ENCODE measurements at regions not wholly inside any gene's neighbourhood (a gene's known extent, or its start where the extent isn't known, plus 50 kb on each side); places are given as distances from the start of the nearest gene placed in this dataset.

DNA sequence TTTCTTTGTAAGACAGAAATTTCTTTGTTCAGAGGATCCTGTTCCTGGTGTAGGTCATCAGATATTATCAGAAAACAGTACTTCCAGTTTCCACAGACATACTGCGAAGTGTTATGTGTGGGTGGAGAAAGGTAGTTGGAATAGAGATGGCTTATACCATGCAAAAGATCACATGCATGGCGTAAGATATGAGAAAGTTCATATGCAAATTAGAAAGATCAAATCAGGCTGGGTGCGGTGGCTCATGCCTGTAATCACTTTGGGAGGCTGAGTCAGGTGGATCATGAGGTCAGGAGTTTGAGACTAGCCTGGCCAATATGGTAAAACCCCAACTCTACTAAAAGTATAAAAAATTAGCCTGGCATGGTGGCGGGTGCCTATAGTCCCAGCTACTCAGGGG, 65.2 kb upstream of the GLIS3 start:
- CTCF ChIA-PET = interaction anchor here (2.2 to 4.6 kb wide), 6 partner anchors 10 to 50 kb away, joined by 10 to 55 read pairs (median 19); no protein-coding TSS in a partner anchor
- no peak for DNase-seq (ENCODE audit: extremely low spot score)
- TF ChIP-seq, protein P1, sequence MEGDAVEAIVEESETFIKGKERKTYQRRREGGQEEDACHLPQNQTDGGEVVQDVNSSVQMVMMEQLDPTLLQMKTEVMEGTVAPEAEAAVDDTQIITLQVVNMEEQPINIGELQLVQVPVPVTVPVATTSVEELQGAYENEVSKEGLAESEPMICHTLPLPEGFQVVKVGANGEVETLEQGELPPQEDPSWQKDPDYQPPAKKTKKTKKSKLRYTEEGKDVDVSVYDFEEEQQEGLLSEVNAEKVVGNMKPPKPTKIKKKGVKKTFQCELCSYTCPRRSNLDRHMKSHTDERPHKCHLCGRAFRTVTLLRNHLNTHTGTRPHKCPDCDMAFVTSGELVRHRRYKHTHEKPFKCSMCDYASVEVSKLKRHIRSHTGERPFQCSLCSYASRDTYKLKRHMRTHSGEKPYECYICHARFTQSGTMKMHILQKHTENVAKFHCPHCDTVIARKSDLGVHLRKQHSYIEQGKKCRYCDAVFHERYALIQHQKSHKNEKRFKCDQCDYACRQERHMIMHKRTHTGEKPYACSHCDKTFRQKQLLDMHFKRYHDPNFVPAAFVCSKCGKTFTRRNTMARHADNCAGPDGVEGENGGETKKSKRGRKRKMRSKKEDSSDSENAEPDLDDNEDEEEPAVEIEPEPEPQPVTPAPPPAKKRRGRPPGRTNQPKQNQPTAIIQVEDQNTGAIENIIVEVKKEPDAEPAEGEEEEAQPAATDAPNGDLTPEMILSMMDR (IDR thresholded peaks at IDR 0.05; ENCODE audit: control extremely low read depth, extremely low read depth, low read depth, missing control alignments) = no peak
- POLR2A ChIA-PET = no interaction called here

DNA sequence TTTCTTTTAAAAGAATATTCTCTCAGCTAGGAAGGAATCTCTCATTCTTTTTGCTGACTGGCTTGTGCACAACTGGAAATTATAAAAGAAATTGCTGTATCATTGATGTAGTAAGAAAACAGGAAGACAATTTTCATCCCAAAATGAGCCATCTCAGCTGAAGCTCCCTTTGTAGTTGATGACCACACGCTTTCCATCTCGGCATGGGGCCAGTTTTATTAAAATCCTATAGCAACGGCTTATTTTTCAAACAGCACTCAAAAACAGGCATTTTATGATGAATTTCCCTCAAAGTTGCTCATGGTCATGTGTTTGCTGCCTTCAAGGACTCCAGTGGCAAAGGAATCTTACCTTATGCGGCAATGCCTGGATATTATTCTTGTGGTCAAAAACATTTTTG, 62.4 kb upstream of the GLIS3 start:
- POLR2A ChIA-PET = no interaction called here
- DNase-seq (ENCODE audit: extremely low spot score) = no peak
- TF ChIP-seq, protein P1 (IDR thresholded peaks at IDR 0.05; ENCODE audit: control extremely low read depth, extremely low read depth, low read depth, missing control alignments) = no peak
- CTCF ChIA-PET = no interaction called here

DNA sequence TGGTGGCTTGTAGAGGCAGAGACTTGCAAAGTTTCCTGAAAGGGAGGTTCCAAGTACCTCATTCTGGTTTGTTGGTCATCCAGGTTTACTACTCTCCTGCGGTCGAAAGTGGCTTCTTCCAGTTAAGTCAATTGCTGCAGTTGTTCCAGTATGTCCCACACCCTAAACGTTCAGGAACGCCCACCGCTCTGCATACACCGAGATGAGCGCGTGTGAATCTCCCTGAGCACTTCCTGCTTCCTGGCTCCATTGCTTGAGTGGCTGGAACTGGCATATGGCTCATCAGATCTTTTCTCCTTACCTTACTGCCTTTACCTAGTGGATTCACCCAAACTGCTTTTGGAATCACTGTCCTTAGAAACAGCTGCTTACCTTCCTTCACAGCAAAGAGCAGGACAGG, 59.1 kb upstream of the GLIS3 start:
- ChIA-PET CTCF (no interaction called here), POLR2A (no interaction called here)
- DNase-seq (ENCODE audit: extremely low spot score) = no peak
- TF ChIP-seq, protein P1 (IDR thresholded peaks at IDR 0.05; ENCODE audit: control extremely low read depth, extremely low read depth, low read depth, missing control alignments) = no peak

DNA sequence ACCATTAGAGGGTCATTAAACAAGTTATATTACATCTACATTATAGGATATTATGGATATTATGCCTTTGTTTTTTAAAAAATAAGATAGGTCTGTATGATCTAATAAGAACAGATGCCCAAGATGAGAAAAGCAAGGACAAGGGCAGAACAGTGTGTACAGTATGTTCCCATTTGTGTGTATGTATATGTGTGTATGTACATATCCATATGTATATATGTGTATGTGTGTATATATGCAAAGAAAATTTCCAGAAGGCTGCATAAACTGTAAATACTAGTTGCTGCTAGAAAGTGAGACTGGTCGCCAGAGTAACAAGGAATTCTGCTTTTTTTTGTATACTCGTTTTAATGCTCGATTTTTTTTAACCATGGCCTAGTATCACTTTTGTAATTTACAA, 58.1 kb upstream of the GLIS3 start:
- no peak for DNase-seq (ENCODE audit: extremely low spot score)
- TF ChIP-seq, protein P1 (IDR thresholded peaks at IDR 0.05; ENCODE audit: control extremely low read depth, extremely low read depth, low read depth, missing control alignments) = no peak
- CTCF ChIA-PET = interaction anchor here (4.8 kb wide), 1 partner anchor 9 kb away, joined by 23 read pairs; no protein-coding TSS in a partner anchor
- POLR2A ChIA-PET = no interaction called here

DNA sequence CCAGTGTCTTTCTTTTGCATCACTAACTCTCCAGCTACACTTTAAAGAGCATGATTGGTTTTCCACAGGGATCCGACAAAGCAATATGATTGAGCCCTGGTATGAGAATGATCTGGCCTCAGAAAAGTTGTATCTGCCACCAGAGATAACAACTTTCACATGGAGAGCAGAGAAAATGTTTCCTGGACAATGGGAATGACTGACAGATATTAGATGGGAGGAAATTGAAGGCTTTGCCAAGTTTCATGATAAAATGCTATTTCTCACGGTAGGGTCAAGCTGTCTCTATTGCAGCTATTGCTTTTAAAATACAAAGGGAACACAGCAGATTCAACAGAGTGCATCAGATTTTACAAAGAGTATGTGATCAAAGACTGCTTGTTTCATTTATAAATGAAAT, 56.4 kb upstream of the GLIS3 start:
- POLR2A ChIA-PET = no interaction called here

DNA sequence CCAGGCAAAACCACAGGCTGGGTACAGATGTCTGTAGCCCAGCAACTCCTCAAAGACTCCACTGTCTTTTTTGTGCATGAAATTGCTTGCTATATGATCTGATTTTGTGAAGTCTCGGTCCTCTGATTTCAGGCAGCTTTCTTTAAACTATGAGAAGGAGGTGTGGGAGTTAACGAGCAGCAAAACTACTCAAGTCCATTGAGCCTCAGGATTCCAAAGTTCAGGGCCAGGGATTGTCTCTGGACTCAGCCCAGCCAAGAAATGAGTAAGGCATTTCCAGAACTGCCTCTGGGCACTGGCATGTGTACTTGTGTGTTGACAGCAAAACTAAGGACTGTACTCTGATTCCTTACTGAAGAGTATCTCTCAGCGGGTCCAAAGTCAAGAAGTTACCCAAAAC, 53.4 kb upstream of the GLIS3 start:
- POLR2A ChIA-PET = no interaction called here
- DNase-seq (ENCODE audit: extremely low spot score) = no peak
- TF ChIP-seq, protein P1 (IDR thresholded peaks at IDR 0.05; ENCODE audit: control extremely low read depth, extremely low read depth, low read depth, missing control alignments) = no peak
- CTCF ChIA-PET = interaction anchor here (4.8 kb wide), 1 partner anchor 13 kb away, joined by 23 read pairs; no protein-coding TSS in a partner anchor

More for the DNA sequence above, 56.4 kb upstream of the GLIS3 start:
- CTCF ChIA-PET = interaction anchor here (2.0 to 4.8 kb wide), 3 partner anchors 10 to 41 kb away, joined by 5 to 23 read pairs (median 6); no protein-coding TSS in a partner anchor
- TF ChIP-seq, protein P1 (IDR thresholded peaks at IDR 0.05; ENCODE audit: control extremely low read depth, extremely low read depth, low read depth, missing control alignments) = no peak
- DNase-seq (ENCODE audit: extremely low spot score) = no peak

Measured in GM10248 (cell line).